ENCODE measurements at regions not wholly inside any gene's neighbourhood (a gene's known extent, or its start where the extent isn't known, plus 50 kb on each side); places are given as distances from the start of the nearest gene placed in this dataset.

- Histone ChIP-seq H3K27ac (no peak overlapping the region), H3K36me3 (no peaks in the 10 kb centered on the region), H3K9me3 (no peaks in the 10 kb centered on the region), H3K27me3 (no peaks in the 10 kb centered on the region), H3K4me3 (no peak overlapping the region), H3K4me1 (no peaks in the 10 kb centered on the region)
- ATAC-seq (no peak), DNase-seq (no peak)
- in situ Hi-C loops (cut with MboI; ENCODE audit: low sequenced_read_pairs in 4 of 4) = no loop called here
- no peak for TF ChIP-seq CTCF (IDR thresholded peaks at IDR 0.05 in 4 of 5, conservative IDR thresholded peaks at IDR 0.05 in 1 of 5)
- TF ChIP-seq POLR2A (IDR thresholded peaks at IDR 0.05) = no peak
- intact Hi-C loops (cut with DNase I; ENCODE audit: low total_unique reads) = no loop called here
Measured at GRCh38 chr20:24773751-24774201, 175.3 kb upstream of the CST7 start.

- intact Hi-C loops (cut with DNase I; ENCODE audit: low total_unique reads) (no loop called here), in situ Hi-C loops (cut with MboI; ENCODE audit: low sequenced_read_pairs in 4 of 4) (no loop called here)
- TF ChIP-seq POLR2A (IDR thresholded peaks at IDR 0.05) = no peak
- Histone ChIP-seq H3K27me3 (peaks cover 0 to under 1% (median 0%) of the 10 kb centered on the region in 3 donors), H3K4me1 (no peaks in the 10 kb centered on the region), H3K4me3 (no peak overlapping the region), H3K9me3 (no peaks in the 10 kb centered on the region), H3K36me3 (no peaks in the 10 kb centered on the region), H3K27ac (no peak overlapping the region)
- ATAC-seq (no peak), DNase-seq (no peak)
Measured at GRCh38 chr20:24775966-24776365, 173.1 kb upstream of the CST7 start.

- Histone ChIP-seq H3K27me3 (peaks cover 0 to 4% (median 0%) of the 10 kb centered on the region in 3 donors), H3K36me3 (no peaks in the 10 kb centered on the region), H3K4me1 (no peaks in the 10 kb centered on the region), H3K27ac (no peak overlapping the region), H3K4me3 (no peak overlapping the region), H3K9me3 (no peaks in the 10 kb centered on the region)
- ATAC-seq (no peak), DNase-seq (no peak)
- TF ChIP-seq CTCF (IDR thresholded peaks at IDR 0.05 in 4 of 5, conservative IDR thresholded peaks at IDR 0.05 in 1 of 5) = no peak
- no peak for TF ChIP-seq POLR2A (IDR thresholded peaks at IDR 0.05)
- in situ Hi-C loops (cut with MboI; ENCODE audit: low sequenced_read_pairs in 4 of 4) = no loop called here
- intact Hi-C loops (cut with DNase I; ENCODE audit: low total_unique reads) = no loop called here
Measured at GRCh38 chr20:24776755-24777271, 172.3 kb upstream of the CST7 start.

GRCh38 chr20:24777746-24778145, 171.3 kb upstream of the CST7 start:
- Histone ChIP-seq H3K27ac (no peak overlapping the region), H3K27me3 (peaks cover 0 to 4% (median 0%) of the 10 kb centered on the region in 3 donors), H3K4me1 (no peaks in the 10 kb centered on the region), H3K36me3 (no peaks in the 10 kb centered on the region), H3K4me3 (no peak overlapping the region), H3K9me3 (no peaks in the 10 kb centered on the region)
- no peak for DNase-seq
- ATAC-seq = no peak
- intact Hi-C loops (cut with DNase I; ENCODE audit: low total_unique reads) (no loop called here), in situ Hi-C loops (cut with MboI; ENCODE audit: low sequenced_read_pairs in 4 of 4) (no loop called here)
- TF ChIP-seq CTCF (IDR thresholded peaks at IDR 0.05 in 4 of 5, conservative IDR thresholded peaks at IDR 0.05 in 1 of 5) = no peak
- TF ChIP-seq POLR2A (IDR thresholded peaks at IDR 0.05) = no peak

GRCh38 chr20:24778585-24779031, 170.5 kb upstream of the CST7 start:
- in situ Hi-C loops (cut with MboI; ENCODE audit: low sequenced_read_pairs in 4 of 4) = no loop called here
- no peaks in the 10 kb centered on the region for H3K9me3 ChIP-seq
- no peaks in the 10 kb centered on the region for H3K36me3 ChIP-seq
- no peak for ATAC-seq
- TF ChIP-seq POLR2A (IDR thresholded peaks at IDR 0.05) (no peak), CTCF (IDR thresholded peaks at IDR 0.05 in 4 of 5, conservative IDR thresholded peaks at IDR 0.05 in 1 of 5) (no peak)
- H3K4me3 ChIP-seq = no peak overlapping the region
- no peaks in the 10 kb centered on the region for H3K4me1 ChIP-seq
- H3K27me3 ChIP-seq = peaks cover 0 to 6% (median 4%) of the 10 kb centered on the region in 3 donors
- no peak for DNase-seq
- no peak overlapping the region for H3K27ac ChIP-seq
- intact Hi-C loops (cut with DNase I; ENCODE audit: low total_unique reads) = no loop called here
